HL-60 (cell line): ENCODE measurements at regions not wholly inside any gene's neighbourhood (a gene's known extent, or its start where the extent isn't known, plus 50 kb on each side); places are given as distances from the start of the nearest gene placed in this dataset.
"Not testable (repeated sequence)": the region's sequence is repeated elsewhere in the genome, so short reads cannot be mapped to it uniquely, and the experiment has no call there.

Experiments
- DNase-seq, 2 experiments: peaks; one replicate each; pipeline ENCODE4 v3.0.0-alpha.2; 2010 to 2020; ENCODE audit warnings: low read depth in 1 of 2, low spot score in 1 of 2
- H3K27ac ChIP-seq: fragments of 250-450 bp; sonication (Bioruptor Pico); replicated peaks from 2 replicates; pipeline ENCODE4 v1.5.1; 2020; ENCODE audit warnings: mild to moderate bottlenecking, moderate library complexity
- H3K27me3 ChIP-seq: fragments of 250-450 bp; sonication (Bioruptor Pico); 2 replicates; pipeline ENCODE4 v1.5.1; 2021; ENCODE audit warnings: mild to moderate bottlenecking, moderate library complexity; ENCODE audit not compliant: insufficient read depth, poor library complexity, severe bottlenecking
- H3K4me3 ChIP-seq: replicated peaks from 2 replicates; pipeline ENCODE4 v1.5.1; 2011; ENCODE audit warnings: mild to moderate bottlenecking, control low read depth, low read length; ENCODE audit not compliant: insufficient read depth
- CTCF ChIP-seq: IDR thresholded peaks from one replicate; pipeline ENCODE4 v1.5.1; 2011; ENCODE audit warnings: low read length, control low read depth, inconsistent platforms; ENCODE audit not compliant: insufficient read depth
- GABPA ChIP-seq: IDR thresholded peaks from 2 replicates; pipeline ENCODE4 v1.6.1; 2012; ENCODE audit warnings: low read depth
- POLR2AphosphoS5 ChIP-seq: IDR thresholded peaks from 2 replicates; pipeline ENCODE4 v1.6.1; 2012; ENCODE audit warnings: low read depth
- REST ChIP-seq: IDR thresholded peaks from 2 replicates; pipeline ENCODE4 v1.6.1; 2012; ENCODE audit warnings: low read depth; ENCODE audit not compliant: insufficient replicate concordance
- SPI1 ChIP-seq: IDR thresholded peaks from 2 replicates; pipeline ENCODE4 v1.6.1; 2012; ENCODE audit warnings: low read depth, mild to moderate bottlenecking, borderline replicate concordance

GRCh38 chr4:163710158-163710557 lies 215.7 kb downstream of the TMA16 start:
- H3K27me3 ChIP-seq: peaks cover 3% of the 10 kb centered on the region
- no peak for TF ChIP-seq SPI1
- no peak for TF ChIP-seq REST
- no peak for DNase-seq
- no peak overlapping the region for H3K27ac ChIP-seq
- no peak overlapping the region for H3K4me3 ChIP-seq

GRCh38 chr4:163724495-163724894 lies 230.0 kb downstream of the TMA16 start:
- H3K27me3 ChIP-seq, H3K4me3 ChIP-seq, H3K27ac ChIP-seq, DNase-seq: not testable (repeated sequence)

- no peak for TF ChIP-seq POLR2AphosphoS5
- TF ChIP-seq CTCF: no peak
- TF ChIP-seq SPI1: no peak
- no peak for TF ChIP-seq REST
- TF ChIP-seq GABPA: no peak
- no peak overlapping the region for H3K27ac ChIP-seq
- H3K27me3 ChIP-seq: no peaks in the 10 kb centered on the region
- DNase-seq: no peak
- no peak overlapping the region for H3K4me3 ChIP-seq
These were observed 232.2 kb downstream of the TMA16 start for GRCh38 chr4:163726641-163727040.

GRCh38 chr4:163731071-163731470 lies 236.6 kb downstream of the TMA16 start:
- H3K4me3 ChIP-seq: no peak overlapping the region
- DNase-seq: no peak
- no peaks in the 10 kb centered on the region for H3K27me3 ChIP-seq
- H3K27ac ChIP-seq: no peak overlapping the region
- no peak for TF ChIP-seq CTCF
- TF ChIP-seq REST: no peak
- TF ChIP-seq GABPA: no peak
- TF ChIP-seq SPI1: no peak
- no peak for TF ChIP-seq POLR2AphosphoS5
